ENCODE measurements at regions not wholly inside any gene's neighbourhood (a gene's known extent, or its start where the extent isn't known, plus 50 kb on each side); places are given as distances from the start of the nearest gene placed in this dataset.

DNA sequence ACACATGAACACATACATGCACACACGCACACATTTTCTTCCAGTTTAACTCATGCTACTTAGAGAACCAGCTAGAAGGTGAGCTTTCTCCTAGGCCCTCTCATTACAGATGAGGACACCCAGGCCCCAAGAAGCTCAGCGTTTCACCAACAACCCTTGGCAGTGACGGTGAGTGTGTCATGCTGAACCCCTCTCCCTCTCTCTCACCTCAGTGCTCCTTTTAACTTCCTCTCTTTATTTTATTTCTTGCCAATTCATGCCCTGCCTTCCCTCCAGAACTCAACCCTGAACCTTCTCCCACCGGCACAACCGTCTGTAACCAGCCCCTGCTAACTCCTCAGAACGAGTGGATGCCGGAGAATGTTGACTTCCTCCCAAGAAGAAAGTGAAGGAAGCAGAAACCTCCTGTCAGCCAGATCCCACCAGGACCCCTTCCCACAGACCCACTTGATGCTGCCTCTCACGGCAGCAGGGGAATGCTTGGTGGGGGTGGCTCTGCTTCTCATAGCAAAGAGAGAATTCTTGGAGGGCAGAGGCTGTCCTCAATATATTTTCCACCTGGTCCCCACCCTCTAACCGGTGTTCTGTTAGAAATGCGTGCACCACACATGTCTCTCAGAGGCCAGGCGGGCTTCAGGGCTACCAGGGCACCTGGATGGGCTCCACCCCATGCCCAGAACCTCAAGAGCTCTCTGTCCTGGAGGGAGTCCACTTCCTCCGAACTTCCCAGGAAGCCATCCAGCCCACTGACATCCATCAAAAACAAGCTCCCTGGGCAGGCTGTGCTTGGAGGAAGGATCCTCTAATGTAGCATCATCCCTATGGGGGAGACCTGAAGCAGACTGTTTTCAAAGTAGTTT is 134.0 kb downstream of the TOMM20 start:
- Histone ChIP-seq H2AFZ (ENCODE audit: low read length) (no peak overlapping the region), H4K20me1 (ENCODE audit: insufficient read depth, low read length) (no peaks in the 10 kb centered on the region), H3K27ac (ENCODE audit: extremely low read length, insufficient read depth, low read length) (no peak overlapping the region), H3K4me3 (replicated peaks in 1 of 3; ENCODE audit: insufficient read depth in 1 of 3, low read depth in 2 of 3, low read length in 3 of 3) (no peak overlapping the region), H3K27me3 (ENCODE audit: control insufficient read depth in 1 of 2, insufficient read depth in 2 of 2, low read length in 2 of 2) (no peaks in the 10 kb centered on the region), H3K4me1 (ENCODE audit: insufficient read depth, low read length) (peaks cover 65% of the 10 kb centered on the region), H3K79me2 (ENCODE audit: insufficient read depth, low read length) (no peaks in the 10 kb centered on the region), H3K36me3 (replicated peaks in 1 of 2; ENCODE audit: control insufficient read depth in 1 of 2, insufficient read depth in 2 of 2, low read length in 2 of 2) (no peaks in the 10 kb centered on the region), H3K9me3 (ENCODE audit: low read length) (no peaks in the 10 kb centered on the region), H3K9ac (ENCODE audit: insufficient read depth, low read depth, low read length) (no peak overlapping the region), H3K4me2 (ENCODE audit: low read depth, low read length) (no peak overlapping the region)
- ATAC-seq (no peak), DNase-seq (ENCODE audit: low spot score) (no peak), FAIRE-seq (no peak)
- CTCF ChIA-PET (ENCODE audit: low intra/inter-chr PET ratio, low total read pairs), result no interaction called here
- in situ Hi-C loops (cut with HindIII; ENCODE audit: extremely low pct_ligation_motif_present, low pct_unique_long_range_greater_than_20kb) (no loop called here), intact Hi-C loops (cut with micrococcal nuclease; ENCODE audit: unreplicated experiment) (no loop called here)
- no TSS peak for BruUV-seq (replicated peaks)
- POLR2A ChIA-PET, result interaction anchor here (1.0 to 1.3 kb wide), 2 partner anchors 14 to 19 kb away, joined by 3 read pairs; no protein-coding TSS in a partner anchor
- WGBS (ENCODE audit: low lambda C conversion rate), result 63% methylated on average over 12 of the region's 12 CpGs
- TF ChIP-seq, protein P1, sequence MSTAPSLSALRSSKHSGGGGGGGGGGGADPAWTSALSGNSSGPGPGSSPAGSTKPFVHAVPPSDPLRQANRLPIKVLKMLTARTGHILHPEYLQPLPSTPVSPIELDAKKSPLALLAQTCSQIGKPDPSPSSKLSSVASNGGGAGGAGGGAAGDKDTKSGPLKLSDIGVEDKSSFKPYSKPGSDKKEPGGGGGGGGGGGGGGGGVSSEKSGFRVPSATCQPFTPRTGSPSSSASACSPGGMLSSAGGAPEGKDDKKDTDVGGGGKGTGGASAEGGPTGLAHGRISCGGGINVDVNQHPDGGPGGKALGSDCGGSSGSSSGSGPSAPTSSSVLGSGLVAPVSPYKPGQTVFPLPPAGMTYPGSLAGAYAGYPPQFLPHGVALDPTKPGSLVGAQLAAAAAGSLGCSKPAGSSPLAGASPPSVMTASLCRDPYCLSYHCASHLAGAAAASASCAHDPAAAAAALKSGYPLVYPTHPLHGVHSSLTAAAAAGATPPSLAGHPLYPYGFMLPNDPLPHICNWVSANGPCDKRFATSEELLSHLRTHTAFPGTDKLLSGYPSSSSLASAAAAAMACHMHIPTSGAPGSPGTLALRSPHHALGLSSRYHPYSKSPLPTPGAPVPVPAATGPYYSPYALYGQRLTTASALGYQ (CRISPR knock-in tag; IDR thresholded peaks at IDR 0.05), result no peak
- no peak for TF ChIP-seq ZNF496 (CRISPR knock-in tag; IDR thresholded peaks at IDR 0.05; ENCODE audit: insufficient replicate concordance)
- TF ChIP-seq HMGXB3 (CRISPR knock-in tag; IDR thresholded peaks at IDR 0.05; ENCODE audit: borderline replicate concordance), result no peak
- TF ChIP-seq GPN1 (CRISPR knock-in tag; IDR thresholded peaks at IDR 0.05; ENCODE audit: borderline replicate concordance), result no peak
- TF ChIP-seq DPF2 (CRISPR knock-in tag; IDR thresholded peaks at IDR 0.05; ENCODE audit: borderline replicate concordance, low read depth), result no peak
- TF ChIP-seq ZNF326 (CRISPR knock-in tag; IDR thresholded peaks at IDR 0.05; ENCODE audit: borderline replicate concordance), result no peak
- no peak for TF ChIP-seq ZBTB14 (CRISPR knock-in tag; IDR thresholded peaks at IDR 0.05)
- no peak for TF ChIP-seq ZNF329 (CRISPR knock-in tag; IDR thresholded peaks at IDR 0.05; ENCODE audit: low read depth)
- no peak for TF ChIP-seq ATF2 (CRISPR knock-in tag; IDR thresholded peaks at IDR 0.05)
- TF ChIP-seq, protein P2, sequence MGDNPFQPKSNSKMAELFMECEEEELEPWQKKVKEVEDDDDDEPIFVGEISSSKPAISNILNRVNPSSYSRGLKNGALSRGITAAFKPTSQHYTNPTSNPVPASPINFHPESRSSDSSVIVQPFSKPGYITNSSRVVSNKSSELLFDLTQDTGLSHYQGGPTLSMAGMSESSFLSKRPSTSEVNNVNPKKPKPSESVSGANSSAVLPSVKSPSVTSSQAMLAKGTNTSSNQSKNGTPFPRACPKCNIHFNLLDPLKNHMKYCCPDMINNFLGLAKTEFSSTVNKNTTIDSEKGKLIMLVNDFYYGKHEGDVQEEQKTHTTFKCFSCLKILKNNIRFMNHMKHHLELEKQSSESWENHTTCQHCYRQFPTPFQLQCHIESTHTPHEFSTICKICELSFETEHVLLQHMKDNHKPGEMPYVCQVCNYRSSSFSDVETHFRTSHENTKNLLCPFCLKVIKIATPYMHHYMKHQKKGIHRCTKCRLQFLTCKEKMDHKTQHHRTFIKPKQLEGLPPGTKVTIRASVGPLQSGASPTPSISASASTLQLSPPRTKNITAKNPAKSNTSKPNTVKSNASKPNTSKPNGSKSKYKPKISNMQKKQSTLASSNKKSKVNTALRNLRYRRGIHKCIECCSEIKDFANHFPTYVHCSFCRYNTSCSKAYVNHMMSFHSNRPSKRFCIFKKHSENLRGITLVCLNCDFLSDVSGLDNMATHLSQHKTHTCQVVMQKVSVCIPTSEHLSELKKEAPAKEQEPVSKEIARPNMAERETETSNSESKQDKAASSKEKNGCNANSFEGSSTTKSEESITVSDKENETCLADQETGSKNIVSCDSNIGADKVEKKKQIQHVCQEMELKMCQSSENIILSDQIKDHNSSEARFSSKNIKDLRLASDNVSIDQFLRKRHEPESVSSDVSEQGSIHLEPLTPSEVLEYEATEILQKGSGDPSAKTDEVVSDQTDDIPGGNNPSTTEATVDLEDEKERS (CRISPR knock-in tag; IDR thresholded peaks at IDR 0.05), result no peak
